ENCODE measurements at regions not wholly inside any gene's neighbourhood (a gene's known extent, or its start where the extent isn't known, plus 50 kb on each side); places are given as distances from the start of the nearest gene placed in this dataset.
"Not testable (repeated sequence)": the region's sequence is repeated elsewhere in the genome, so short reads cannot be mapped to it uniquely, and the experiment has no call there.

GRCh38 chr3:23723930-23724329 is 81.8 kb upstream of the UBE2E1 start (continued):
- TF ChIP-seq GABPA (IDR thresholded peaks at IDR 0.05 in 1 of 2, conservative IDR thresholded peaks at IDR 0.05 in 1 of 2) (no peak), FOXA1 (IDR thresholded peaks at IDR 0.05) (no peak), RAD21 (IDR thresholded peaks at IDR 0.05) (no peak), NR2F2 (IDR thresholded peaks at IDR 0.05) (no peak)

DNA sequence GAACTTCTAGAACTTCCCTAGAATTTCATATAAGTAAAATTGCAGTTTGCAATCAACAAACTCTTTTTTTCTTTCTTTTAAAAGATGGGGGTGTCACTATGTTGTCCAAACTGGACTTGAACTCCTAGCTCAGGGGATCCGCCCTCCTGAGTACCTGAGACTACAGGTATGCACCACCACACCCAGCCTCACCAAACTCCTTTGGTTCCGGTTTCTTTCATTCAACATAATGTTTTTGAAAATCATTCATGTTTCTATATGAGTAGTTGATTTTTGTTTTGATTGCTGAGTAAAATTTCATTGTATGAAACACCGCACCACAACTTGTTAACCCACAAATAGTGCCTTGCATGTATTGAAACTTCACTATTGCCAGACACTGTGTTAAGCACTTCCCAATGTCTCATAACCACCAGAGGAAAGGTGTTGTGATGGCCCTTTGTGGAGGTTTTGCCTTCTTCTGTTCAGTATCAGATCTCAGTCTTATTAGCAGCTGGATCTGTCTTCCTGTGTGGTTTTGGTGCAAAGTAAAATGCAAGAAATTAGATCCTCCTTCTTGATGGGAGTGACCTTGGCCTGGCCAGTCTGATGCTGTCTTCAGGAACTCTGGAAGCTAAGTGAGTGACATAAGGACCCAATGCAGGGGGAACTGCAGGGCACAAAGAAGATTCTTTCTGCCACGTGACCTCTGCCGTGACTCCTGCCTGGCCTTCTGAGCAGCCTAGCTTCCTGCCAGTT is 78.8 kb upstream of the UBE2E1 start:
- no peaks in the 10 kb centered on the region for H3K27me3 ChIP-seq (ENCODE audit: control insufficient read depth in 4 of 4, insufficient read depth in 4 of 4, low read length in 3 of 4)
- H3K4me3 ChIP-seq (ENCODE audit: low read depth in 1 of 3, low read length in 3 of 3), result no peak overlapping the region
- H3K9me3 ChIP-seq (ENCODE audit: control insufficient read depth in 4 of 4, low read length in 3 of 4), result no peaks in the 10 kb centered on the region
- no peak overlapping the region for H3K27ac ChIP-seq (ENCODE audit: low read depth in 1 of 2, low read length in 2 of 2)
- no peak for TF ChIP-seq EGR1 (IDR thresholded peaks at IDR 0.05; ENCODE audit: low read depth in 2 of 2)
- no peak for TF ChIP-seq GABPA (IDR thresholded peaks at IDR 0.05 in 1 of 2, conservative IDR thresholded peaks at IDR 0.05 in 1 of 2)
- no peak for TF ChIP-seq JUND (IDR thresholded peaks at IDR 0.05)
- DNase-seq (ENCODE audit: low spot score), result no peak
- no peaks in the 10 kb centered on the region for H3K4me1 ChIP-seq (ENCODE audit: control insufficient read depth in 4 of 4, insufficient read depth in 4 of 4, low read length in 3 of 4)
- no peak overlapping the region for H3K9ac ChIP-seq (ENCODE audit: low read depth in 1 of 2, low read length in 2 of 2)
- no peaks in the 10 kb centered on the region for H3K36me3 ChIP-seq (ENCODE audit: control insufficient read depth in 4 of 4, insufficient read depth in 3 of 4, low read depth in 1 of 4, low read length in 3 of 4)
- 81% methylated on average over 5 of the region's 5 CpGs for WGBS

DNA sequence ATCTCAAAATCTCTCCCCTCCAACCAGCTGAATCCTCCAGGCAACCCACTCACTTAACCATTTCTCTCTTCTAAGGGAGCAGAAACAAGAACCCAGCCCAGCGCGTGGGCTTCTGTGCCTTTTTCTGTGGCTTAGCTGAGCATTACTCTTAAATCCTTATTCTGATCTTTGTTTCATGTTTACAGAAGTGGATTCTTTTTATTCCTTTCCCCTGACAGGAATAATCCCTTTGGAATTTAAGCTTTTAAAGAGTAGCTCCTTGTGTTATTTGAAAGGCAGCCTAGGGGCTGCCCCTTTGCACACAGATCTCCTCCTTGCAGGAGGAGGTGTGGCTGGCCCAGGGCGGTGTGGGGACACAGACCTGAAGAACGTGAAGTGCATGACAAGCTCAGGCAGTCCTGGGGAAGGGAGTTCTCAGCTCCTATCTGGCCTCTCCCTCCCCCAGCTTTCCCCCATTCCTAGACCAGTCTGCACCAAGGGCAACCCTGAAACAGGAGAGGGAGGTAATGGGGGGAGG is 77.1 kb upstream of the UBE2E1 start:
- no peak overlapping the region for H3K9ac ChIP-seq (ENCODE audit: low read depth in 1 of 2, low read length in 2 of 2)
- 73% methylated on average over 4 of the region's 4 CpGs for WGBS
- no peaks in the 10 kb centered on the region for H3K27me3 ChIP-seq (ENCODE audit: control insufficient read depth in 4 of 4, insufficient read depth in 4 of 4, low read length in 3 of 4)
- no peaks in the 10 kb centered on the region for H3K4me1 ChIP-seq (ENCODE audit: control insufficient read depth in 4 of 4, insufficient read depth in 4 of 4, low read length in 3 of 4)
- TF ChIP-seq GABPA (IDR thresholded peaks at IDR 0.05 in 1 of 2, conservative IDR thresholded peaks at IDR 0.05 in 1 of 2), result no peak
- TF ChIP-seq TAF1 (conservative IDR thresholded peaks at IDR 0.05), result no peak
- TF ChIP-seq FOXA2 (IDR thresholded peaks at IDR 0.05), result no peak
- no peak for TF ChIP-seq RAD21 (IDR thresholded peaks at IDR 0.05)
- no peak for TF ChIP-seq RXRA (IDR thresholded peaks at IDR 0.05)
- no peak for TF ChIP-seq YY1 (IDR thresholded peaks at IDR 0.05)
- no peak for TF ChIP-seq NR2F2 (IDR thresholded peaks at IDR 0.05)
- TF ChIP-seq FOXA1 (IDR thresholded peaks at IDR 0.05), result no peak
- TF ChIP-seq, protein P1, sequence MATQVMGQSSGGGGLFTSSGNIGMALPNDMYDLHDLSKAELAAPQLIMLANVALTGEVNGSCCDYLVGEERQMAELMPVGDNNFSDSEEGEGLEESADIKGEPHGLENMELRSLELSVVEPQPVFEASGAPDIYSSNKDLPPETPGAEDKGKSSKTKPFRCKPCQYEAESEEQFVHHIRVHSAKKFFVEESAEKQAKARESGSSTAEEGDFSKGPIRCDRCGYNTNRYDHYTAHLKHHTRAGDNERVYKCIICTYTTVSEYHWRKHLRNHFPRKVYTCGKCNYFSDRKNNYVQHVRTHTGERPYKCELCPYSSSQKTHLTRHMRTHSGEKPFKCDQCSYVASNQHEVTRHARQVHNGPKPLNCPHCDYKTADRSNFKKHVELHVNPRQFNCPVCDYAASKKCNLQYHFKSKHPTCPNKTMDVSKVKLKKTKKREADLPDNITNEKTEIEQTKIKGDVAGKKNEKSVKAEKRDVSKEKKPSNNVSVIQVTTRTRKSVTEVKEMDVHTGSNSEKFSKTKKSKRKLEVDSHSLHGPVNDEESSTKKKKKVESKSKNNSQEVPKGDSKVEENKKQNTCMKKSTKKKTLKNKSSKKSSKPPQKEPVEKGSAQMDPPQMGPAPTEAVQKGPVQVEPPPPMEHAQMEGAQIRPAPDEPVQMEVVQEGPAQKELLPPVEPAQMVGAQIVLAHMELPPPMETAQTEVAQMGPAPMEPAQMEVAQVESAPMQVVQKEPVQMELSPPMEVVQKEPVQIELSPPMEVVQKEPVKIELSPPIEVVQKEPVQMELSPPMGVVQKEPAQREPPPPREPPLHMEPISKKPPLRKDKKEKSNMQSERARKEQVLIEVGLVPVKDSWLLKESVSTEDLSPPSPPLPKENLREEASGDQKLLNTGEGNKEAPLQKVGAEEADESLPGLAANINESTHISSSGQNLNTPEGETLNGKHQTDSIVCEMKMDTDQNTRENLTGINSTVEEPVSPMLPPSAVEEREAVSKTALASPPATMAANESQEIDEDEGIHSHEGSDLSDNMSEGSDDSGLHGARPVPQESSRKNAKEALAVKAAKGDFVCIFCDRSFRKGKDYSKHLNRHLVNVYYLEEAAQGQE (IDR thresholded peaks at IDR 0.05), result no peak
- TF ChIP-seq, protein P2, sequence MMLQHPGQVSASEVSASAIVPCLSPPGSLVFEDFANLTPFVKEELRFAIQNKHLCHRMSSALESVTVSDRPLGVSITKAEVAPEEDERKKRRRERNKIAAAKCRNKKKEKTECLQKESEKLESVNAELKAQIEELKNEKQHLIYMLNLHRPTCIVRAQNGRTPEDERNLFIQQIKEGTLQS (IDR thresholded peaks at IDR 0.05), result no peak
- TF ChIP-seq HNF4G (IDR thresholded peaks at IDR 0.05), result no peak
- TF ChIP-seq, protein P3, sequence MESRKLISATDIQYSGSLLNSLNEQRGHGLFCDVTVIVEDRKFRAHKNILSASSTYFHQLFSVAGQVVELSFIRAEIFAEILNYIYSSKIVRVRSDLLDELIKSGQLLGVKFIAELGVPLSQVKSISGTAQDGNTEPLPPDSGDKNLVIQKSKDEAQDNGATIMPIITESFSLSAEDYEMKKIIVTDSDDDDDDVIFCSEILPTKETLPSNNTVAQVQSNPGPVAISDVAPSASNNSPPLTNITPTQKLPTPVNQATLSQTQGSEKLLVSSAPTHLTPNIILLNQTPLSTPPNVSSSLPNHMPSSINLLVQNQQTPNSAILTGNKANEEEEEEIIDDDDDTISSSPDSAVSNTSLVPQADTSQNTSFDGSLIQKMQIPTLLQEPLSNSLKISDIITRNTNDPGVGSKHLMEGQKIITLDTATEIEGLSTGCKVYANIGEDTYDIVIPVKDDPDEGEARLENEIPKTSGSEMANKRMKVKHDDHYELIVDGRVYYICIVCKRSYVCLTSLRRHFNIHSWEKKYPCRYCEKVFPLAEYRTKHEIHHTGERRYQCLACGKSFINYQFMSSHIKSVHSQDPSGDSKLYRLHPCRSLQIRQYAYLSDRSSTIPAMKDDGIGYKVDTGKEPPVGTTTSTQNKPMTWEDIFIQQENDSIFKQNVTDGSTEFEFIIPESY (IDR thresholded peaks at IDR 0.05), result no peak
- TF ChIP-seq EGR1 (IDR thresholded peaks at IDR 0.05; ENCODE audit: low read depth in 2 of 2), result no peak
- H3K27ac ChIP-seq (ENCODE audit: low read depth in 1 of 2, low read length in 2 of 2), result no peak overlapping the region
- no peak for DNase-seq (ENCODE audit: low spot score)
- H3K9me3 ChIP-seq (ENCODE audit: control insufficient read depth in 4 of 4, low read length in 3 of 4), result no peaks in the 10 kb centered on the region
- no peak overlapping the region for H3K4me3 ChIP-seq (ENCODE audit: low read depth in 1 of 3, low read length in 3 of 3)
- H3K36me3 ChIP-seq (ENCODE audit: control insufficient read depth in 4 of 4, insufficient read depth in 3 of 4, low read depth in 1 of 4, low read length in 3 of 4), result no peaks in the 10 kb centered on the region

DNA sequence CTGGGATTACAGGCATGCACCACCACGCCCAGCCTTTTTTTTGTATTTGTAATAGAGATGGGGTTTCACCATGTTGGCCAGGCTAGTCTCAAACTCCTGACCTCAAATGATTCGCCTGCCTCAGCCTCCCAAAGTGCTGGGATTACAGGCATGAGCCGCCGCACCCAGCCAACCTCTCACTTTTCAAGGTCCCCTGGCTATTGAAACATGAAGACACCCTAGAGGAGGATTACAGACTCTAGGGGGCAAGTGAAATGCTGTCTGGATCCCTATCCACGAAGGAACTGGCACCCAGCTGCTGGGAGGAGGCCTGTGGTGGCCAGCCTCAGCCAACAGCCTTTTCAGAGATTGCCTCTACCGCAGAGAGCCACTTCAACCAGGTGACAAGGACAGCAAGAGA is 76.4 kb upstream of the UBE2E1 start:
- not testable (repeated sequence) for H3K9ac ChIP-seq (ENCODE audit: low read depth in 1 of 2, low read length in 2 of 2); H3K4me3 ChIP-seq (ENCODE audit: low read depth in 1 of 3, low read length in 3 of 3); H3K4me1 ChIP-seq (ENCODE audit: control insufficient read depth in 4 of 4, insufficient read depth in 4 of 4, low read length in 3 of 4); H3K36me3 ChIP-seq (ENCODE audit: control insufficient read depth in 4 of 4, insufficient read depth in 3 of 4, low read depth in 1 of 4, low read length in 3 of 4); H3K9me3 ChIP-seq (ENCODE audit: control insufficient read depth in 4 of 4, low read length in 3 of 4); DNase-seq (ENCODE audit: low spot score); H3K27ac ChIP-seq (ENCODE audit: low read depth in 1 of 2, low read length in 2 of 2); H3K27me3 ChIP-seq (ENCODE audit: control insufficient read depth in 4 of 4, insufficient read depth in 4 of 4, low read length in 3 of 4)
- WGBS, result 94% methylated on average over 6 of the region's 6 CpGs

Data from liver (tissue), 7 donors.